ENCODE measurements at regions not wholly inside any gene's neighbourhood (a gene's known extent, or its start where the extent isn't known, plus 50 kb on each side); places are given as distances from the start of the nearest gene placed in this dataset.

DNA sequence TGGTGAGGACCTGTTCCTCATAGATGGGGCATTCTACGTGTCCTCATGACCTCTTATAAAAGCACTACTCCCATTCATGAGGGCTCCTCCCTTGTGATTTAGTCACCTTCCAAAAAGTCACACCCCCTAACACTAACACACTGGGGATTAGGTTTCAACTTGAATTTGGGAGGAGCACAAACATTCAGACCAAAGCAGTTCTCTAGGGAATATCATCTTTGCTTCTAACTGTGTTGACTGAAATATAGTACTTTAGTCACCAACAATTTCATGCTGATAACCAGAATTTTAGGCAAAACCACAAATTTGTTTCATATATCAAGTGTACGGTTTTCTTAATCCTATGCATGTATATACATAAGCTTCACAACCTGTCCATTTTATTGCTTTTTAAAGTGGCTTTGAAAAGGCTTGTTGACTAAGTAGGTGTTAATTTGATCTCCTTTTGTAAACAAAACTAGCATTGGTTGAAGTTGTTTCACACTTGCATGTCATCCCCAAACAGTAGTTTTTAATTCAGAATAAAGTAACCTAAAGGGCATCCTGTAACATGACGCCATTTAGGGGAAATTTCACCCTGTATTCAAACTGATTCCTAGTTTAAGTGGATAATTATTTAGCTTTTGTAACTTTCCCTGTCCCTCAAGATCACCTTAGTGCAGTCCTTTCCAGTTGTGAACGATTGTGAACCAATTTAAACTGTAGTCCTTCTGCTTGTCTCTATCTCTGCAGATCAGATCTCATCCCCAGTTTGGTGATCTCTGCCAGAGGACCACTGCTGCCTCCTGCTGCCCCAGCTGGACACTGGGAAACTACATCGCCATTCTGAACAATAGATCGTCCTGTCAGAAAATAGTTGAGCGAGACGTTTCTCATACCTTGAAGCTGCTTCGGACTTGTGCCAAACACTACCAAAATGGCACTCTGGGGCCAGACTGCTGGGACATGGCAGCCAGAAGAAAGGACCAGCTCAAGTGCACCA is 141.1 kb downstream of the TLR5 start:
- no peak for TF ChIP-seq MYNN (tag by site-specific recombination; IDR thresholded peaks at IDR 0.05; ENCODE audit: borderline replicate concordance)
- no peak for TF ChIP-seq ZNF140 (tag by site-specific recombination; IDR thresholded peaks at IDR 0.05)
- TF ChIP-seq, protein P1, sequence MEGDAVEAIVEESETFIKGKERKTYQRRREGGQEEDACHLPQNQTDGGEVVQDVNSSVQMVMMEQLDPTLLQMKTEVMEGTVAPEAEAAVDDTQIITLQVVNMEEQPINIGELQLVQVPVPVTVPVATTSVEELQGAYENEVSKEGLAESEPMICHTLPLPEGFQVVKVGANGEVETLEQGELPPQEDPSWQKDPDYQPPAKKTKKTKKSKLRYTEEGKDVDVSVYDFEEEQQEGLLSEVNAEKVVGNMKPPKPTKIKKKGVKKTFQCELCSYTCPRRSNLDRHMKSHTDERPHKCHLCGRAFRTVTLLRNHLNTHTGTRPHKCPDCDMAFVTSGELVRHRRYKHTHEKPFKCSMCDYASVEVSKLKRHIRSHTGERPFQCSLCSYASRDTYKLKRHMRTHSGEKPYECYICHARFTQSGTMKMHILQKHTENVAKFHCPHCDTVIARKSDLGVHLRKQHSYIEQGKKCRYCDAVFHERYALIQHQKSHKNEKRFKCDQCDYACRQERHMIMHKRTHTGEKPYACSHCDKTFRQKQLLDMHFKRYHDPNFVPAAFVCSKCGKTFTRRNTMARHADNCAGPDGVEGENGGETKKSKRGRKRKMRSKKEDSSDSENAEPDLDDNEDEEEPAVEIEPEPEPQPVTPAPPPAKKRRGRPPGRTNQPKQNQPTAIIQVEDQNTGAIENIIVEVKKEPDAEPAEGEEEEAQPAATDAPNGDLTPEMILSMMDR (tag by site-specific recombination; IDR thresholded peaks at IDR 0.05): no peak
